NCI-H2171 treated with DMSO at 0.1 percent for 48 hours (cell line): ENCODE measurements at regions not wholly inside any gene's neighbourhood (a gene's known extent, or its start where the extent isn't known, plus 50 kb on each side); places are given as distances from the start of the nearest gene placed in this dataset.
"Not testable (repeated sequence)": the region's sequence is repeated elsewhere in the genome, so short reads cannot be mapped to it uniquely, and the experiment has no call there.

Experiments
- DNase-seq: peaks from one replicate; lab custom pipeline; 2025; lab: John Stamatoyannopoulos, UW

GRCh38 chr1:219726480-219727272 is 113.8 kb upstream of the ZC3H11B start:
- no peak for DNase-seq

DNA sequence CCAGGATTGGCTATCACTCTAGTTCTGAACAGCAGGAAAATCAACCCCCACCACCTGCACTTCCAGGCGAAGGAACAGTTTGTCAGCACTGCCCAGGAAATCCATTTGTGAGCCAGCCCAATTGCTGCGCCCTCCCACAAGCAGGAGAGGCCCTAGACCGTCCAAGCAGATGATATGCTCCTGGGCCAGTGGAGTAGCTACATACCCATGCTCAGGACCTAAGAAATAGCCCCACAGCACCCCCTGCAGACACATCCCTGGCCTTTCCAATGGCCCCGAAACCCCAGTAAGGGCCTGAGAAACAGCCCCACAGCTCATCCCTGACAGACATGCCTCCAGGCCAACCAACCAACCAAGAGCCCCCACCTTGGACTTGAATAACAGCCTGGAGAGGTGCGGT is 111.5 kb upstream of the ZC3H11B start:
- DNase-seq: no peak

- no peak for DNase-seq
These were observed 104.6 kb upstream of the ZC3H11B start for GRCh38 chr1:219717536-219717935.

DNA sequence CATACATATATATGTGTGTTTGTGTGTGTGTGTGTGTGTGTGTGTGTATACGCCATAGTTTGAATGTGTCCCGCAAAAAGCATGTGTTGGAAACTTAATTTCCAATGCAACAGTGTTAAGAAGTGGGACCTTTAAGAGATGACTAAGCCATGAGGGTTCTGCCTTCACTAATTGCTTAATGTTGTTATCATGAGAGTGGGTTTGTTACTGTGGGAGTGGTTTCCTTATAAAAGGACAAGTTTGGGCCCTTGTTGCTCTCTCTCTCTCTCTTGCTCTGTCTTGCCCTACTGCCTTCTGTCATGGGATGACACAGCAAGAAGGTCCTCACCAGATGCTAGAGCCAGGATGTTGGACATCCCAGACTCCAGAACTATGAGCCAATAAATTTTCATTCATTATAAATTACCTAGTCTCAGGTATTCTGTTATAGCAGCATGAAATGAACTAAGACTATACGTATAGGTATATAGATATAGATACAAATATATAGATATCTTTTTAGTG is 103.8 kb upstream of the ZC3H11B start:
- no peak for DNase-seq

DNA sequence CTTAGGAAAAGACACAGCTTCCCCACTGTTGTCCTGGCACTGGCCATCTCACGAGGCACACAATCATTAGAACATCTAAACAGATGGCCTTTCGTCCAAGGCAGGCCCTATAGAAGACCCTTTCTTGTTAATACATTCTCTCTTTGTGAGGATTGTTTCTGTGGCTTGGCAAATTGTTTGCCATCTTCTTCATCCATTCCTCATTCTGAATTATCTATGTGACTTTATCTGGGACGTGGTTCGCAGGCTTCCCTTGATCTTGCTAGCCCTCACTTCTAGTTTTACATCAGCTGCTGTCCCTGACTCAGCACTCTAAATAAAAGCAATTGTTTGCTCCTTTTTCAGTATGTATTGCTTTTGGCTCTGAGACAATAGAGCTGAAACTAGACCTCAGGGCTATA is 101.1 kb upstream of the ZC3H11B start:
- no peak for DNase-seq

- peak; percentile 11 for DNase-seq
These were observed 99.6 kb upstream of the ZC3H11B start for GRCh38 chr1:219712506-219712905.

- DNase-seq: no peak
These were observed 97.8 kb upstream of the ZC3H11B start for GRCh38 chr1:219710529-219711194.

DNA sequence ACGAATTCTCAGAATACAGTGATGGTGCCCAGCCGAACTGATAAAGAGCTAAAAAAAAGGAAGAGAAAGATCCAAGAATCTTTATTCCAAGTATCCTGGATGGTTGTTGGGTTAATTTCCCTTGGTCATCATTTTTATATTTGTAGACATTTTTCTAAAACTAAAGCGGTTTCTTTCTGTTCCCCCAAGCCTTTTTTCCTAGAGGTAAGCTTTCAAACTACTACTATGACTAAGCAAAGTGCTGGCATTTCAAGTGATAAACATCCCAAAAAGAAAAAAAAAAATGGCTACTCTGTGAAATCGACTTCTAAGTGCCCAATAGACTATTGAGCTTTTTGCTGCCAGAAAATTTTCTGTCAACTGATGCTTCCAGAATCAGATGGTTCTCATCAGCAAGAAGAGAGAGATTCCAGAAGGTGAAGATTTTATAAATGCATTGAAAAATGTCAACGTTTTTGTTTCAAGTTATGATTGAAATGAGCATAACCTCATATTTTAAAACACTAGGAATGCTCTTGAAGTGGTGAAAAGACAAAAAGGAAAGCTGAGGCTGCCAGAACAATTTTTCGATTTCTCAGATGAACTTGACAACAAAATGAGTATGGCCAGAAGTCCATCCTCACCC is 96.1 kb upstream of the ZC3H11B start:
- DNase-seq: no peak

DNA sequence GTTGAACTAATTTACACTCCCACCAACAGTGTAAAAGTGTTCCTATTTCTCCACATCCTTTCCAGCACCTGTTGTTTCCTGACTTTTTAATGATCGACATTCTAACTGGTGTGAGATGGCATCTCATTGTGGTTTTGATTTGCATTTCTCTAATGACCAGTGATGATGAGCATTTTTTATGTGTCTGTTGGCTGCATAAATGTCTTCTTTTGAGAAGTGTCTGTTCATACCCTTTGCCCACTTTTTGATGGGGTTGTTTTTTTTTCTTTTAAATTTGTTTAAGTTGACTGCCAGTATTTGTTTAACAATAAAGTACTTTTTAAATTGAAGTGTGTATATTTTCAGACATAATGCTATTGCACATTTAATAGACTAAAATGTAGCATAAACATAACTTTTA is 95.0 kb upstream of the ZC3H11B start:
- not testable (repeated sequence) for DNase-seq

GRCh38 chr1:219704331-219704730 is 91.4 kb upstream of the ZC3H11B start:
- not testable (repeated sequence) for DNase-seq

DNA sequence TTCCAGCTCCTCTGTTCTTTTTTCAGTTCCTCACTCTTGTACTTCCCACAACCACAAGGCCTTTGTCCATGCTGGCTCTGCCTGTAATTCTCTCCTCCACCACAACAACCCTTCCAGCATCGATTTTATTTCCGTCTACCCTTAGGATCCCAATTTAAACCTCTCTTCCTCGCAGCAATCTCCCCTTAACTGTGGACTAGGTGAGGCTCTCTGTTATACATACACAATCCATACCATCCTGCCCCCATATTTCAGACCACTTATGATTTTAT is 90.4 kb upstream of the ZC3H11B start:
- DNase-seq: no peak

DNA sequence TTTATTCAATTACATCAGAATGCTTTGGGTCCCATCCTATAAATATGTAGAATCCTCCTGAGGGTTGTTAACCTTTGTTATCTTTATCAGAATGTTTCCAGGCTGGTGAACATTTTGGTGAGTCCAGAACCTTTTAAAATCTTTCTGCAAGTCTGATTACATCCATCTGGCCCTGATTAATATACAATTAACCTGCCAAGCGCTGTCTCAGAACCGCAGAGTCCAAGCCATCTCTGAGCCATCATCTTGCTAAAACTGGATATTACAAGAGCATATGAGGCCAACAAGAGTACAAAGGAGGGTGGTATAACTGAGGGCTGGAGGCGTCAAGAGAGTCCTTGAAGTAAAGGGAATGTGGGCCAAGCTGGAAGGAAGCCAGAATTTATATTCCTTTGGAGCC is 88.6 kb upstream of the ZC3H11B start:
- no peak for DNase-seq

- no peak for DNase-seq
These were observed 87.0 kb upstream of the ZC3H11B start for GRCh38 chr1:219699870-219700269.

GRCh38 chr1:219697682-219698081 is 84.8 kb upstream of the ZC3H11B start:
- DNase-seq: no peak

- DNase-seq: no peak
These were observed 80.1 kb upstream of the ZC3H11B start for GRCh38 chr1:219692981-219693380.

DNA sequence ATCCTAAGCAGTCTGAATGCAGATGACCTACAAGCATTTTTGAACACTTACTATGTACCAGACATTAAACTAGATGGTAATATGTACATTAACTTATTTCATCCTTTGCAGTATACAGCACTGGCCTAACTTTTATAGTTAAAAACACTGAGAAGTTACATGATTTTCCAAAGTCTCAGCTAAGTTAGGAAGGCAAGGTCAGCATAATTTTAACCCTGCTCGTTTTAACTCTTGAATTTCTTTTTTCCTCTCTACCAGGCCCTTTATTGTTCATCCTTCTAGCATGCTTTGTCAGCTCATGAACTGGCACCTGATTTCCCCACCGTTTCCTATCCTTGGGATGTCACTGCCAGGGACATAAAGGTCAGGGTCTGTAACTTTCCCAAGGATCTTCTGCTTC is 76.9 kb upstream of the ZC3H11B start:
- DNase-seq: no peak

- peak; percentile 36 for DNase-seq
These were observed 74.9 kb upstream of the ZC3H11B start for GRCh38 chr1:219687779-219688178.

GRCh38 chr1:219686171-219686570 is 73.3 kb upstream of the ZC3H11B start:
- peak; percentile 33 for DNase-seq

DNA sequence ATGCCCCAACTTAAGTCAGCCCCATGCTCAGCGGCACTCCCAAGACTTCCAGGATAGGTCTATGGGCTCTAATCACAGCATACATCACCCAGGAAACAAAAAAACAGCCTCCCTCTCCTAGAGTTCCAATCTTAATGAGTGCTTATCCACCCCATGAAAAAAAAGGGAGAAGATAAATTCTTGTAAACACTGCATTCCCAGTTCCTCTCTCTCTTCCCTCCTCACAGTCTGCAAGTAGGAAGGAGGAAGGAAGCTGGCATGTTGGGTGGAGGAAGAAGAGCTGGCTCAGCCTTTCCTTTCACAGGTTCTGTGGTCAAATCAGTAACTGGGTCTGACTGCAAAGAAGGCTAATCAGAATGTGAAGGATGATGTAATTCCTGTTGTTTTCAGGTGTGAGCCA is 69.9 kb upstream of the ZC3H11B start:
- DNase-seq: no peak

DNA sequence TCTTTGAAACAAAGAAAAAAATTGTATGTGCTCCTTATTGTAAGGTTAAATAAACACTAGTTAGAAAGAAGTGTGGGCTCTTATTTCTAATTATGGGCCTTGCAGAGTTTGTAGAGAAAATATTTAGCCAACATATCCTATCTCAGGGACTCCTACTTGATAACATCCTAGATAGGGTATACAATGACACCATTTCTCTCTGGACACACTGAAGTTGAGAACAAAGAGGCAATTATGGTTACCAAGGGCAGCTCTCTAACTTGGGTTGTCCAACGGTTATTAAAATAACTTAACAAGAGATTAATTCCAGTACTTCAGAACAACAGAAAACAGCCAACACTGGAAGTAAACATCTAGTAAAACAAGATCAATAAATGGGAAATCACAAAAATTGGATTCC is 69.0 kb upstream of the ZC3H11B start:
- no peak for DNase-seq

- peak; percentile 61 for DNase-seq
These were observed 63.3 kb upstream of the ZC3H11B start for GRCh38 chr1:219676012-219676765.

GRCh38 chr1:219670426-219671149 is 57.7 kb upstream of the ZC3H11B start:
- no peak for DNase-seq
